Adrenal gland (tissue), 9 donors: ENCODE measurements at regions not wholly inside any gene's neighbourhood (a gene's known extent, or its start where the extent isn't known, plus 50 kb on each side); places are given as distances from the start of the nearest gene placed in this dataset.

Experiments
- DNase-seq, 7 donors: peaks; one replicate each; pipeline ENCODE4 v3.0.0-alpha.2; 2019 to 2020
- H3K27ac ChIP-seq, 5 donors: fragments of 200-600 bp; sonication (generic) in 4 of 5; 1 replicate in 3 of 5; 2 replicates in 2 of 5; pipeline versions ENCODE4 v1.5.1 to v1.8.0; 2016 to 2020; ENCODE audit warnings: mild to moderate bottlenecking in 1 of 5
- H3K27me3 ChIP-seq: fragments of 200-600 bp; 2 replicates; pipeline ENCODE4 v1.8.0; 2021
- H3K36me3 ChIP-seq, 2 donors: fragments of 200-600 bp; replicated peaks in 1 of 2; 1 replicate in 1 of 2; 2 replicates in 1 of 2; pipeline versions ENCODE4 v1.5.1 to v1.8.0; 2018 to 2022
- H3K4me1 ChIP-seq, 2 donors: fragments of 200-600 bp; replicated peaks in 1 of 2; 1 replicate in 1 of 2; 2 replicates in 1 of 2; pipeline versions ENCODE4 v1.5.1 to v1.8.0; 2018 to 2021
- H3K4me3 ChIP-seq, 4 donors: fragments of 200-600 bp; sonication (generic) in 3 of 4; one replicate each; pipeline ENCODE4 v1.5.1; 2016 to 2018
- H3K9me3 ChIP-seq, 3 donors: fragments of 200-600 bp; sonication (generic) in 1 of 3; replicated peaks in 1 of 3; 1 replicate in 2 of 3; 2 replicates in 1 of 3; pipeline versions ENCODE4 v1.5.1 to v1.8.0; 2016 to 2021
- CTCF ChIP-seq, 6 experiments: fragments of 450-650 bp in 4 of 6; fragments of 200-600 bp in 2 of 6; sonication (generic) in 1 of 6; IDR thresholded peaks; 1 replicate in 5 of 6; 2 replicates in 1 of 6; pipeline versions ENCODE4 v1.5.1 to v1.8.0; 2016 to 2021; ENCODE audit warnings: antibody characterized with exemption in 6 of 6, mild to moderate bottlenecking in 2 of 6, moderate library complexity in 1 of 6
- POLR2A ChIP-seq, 2 donors: fragments of 450-650 bp; IDR thresholded peaks; one replicate each; pipeline ENCODE4 v1.6.1; 2017; ENCODE audit warnings: antibody characterized with exemption in 2 of 2, mild to moderate bottlenecking in 2 of 2, moderate library complexity in 1 of 2
- WGBS, 4 donors: extraction: QIAGEN DNeasy Blood & Tissue Kit in 2 of 4; methylation state at CpG; one replicate each; pipeline versions ENCODE4 v1.1.5 to v1.1.7; 2013 to 2017; 5-methylcytosine and 5-hydroxymethylcytosine counted together
- intact Hi-C, 2 donors: fragments of 100-400 bp; cut with DNase I; formaldehyde crosslinking; loops; one replicate each; pipeline versions ENCODE4 v1.14.1 to v1.15.0; 2022 to 2023
- donor health status: healthy with polysubstance abuse.
- donor health status: Bipolar disorder and iron deficiency.
- donor health status: DM: yes; HTN: yes; CAD: no.
- donor health status: DM: no; HTN: no; CAD: no.
- donor health status: DM: no; HTN: no; CAD: no.

GRCh38 chr3:18223974-18224373 is 201.2 kb downstream of the SATB1 start:
- 64 to 75% (median 71%) methylated on average over 6 of the region's 6 CpGs for WGBS, 4 donors
- Histone ChIP-seq H3K4me3 (no peak overlapping the region), H3K4me1 (no peaks in the 10 kb centered on the region), H3K27me3 (no peaks in the 10 kb centered on the region), H3K27ac (no peak overlapping the region), H3K36me3 (no peaks in the 10 kb centered on the region), H3K9me3 (no peaks in the 10 kb centered on the region)
- DNase-seq, result no peak
- intact Hi-C loops, result no loop called here
- no peak for TF ChIP-seq POLR2A (IDR thresholded peaks at IDR 0.05)
- TF ChIP-seq CTCF (IDR thresholded peaks at IDR 0.05), result no peak

GRCh38 chr3:18223571-18223970 is 201.6 kb downstream of the SATB1 start:
- H3K36me3 ChIP-seq, result no peaks in the 10 kb centered on the region
- no peak overlapping the region for H3K27ac ChIP-seq
- H3K27me3 ChIP-seq, result no peaks in the 10 kb centered on the region
- H3K4me1 ChIP-seq, result no peaks in the 10 kb centered on the region
- intact Hi-C loops, result no loop called here
- TF ChIP-seq POLR2A (IDR thresholded peaks at IDR 0.05), result no peak
- no peak for TF ChIP-seq CTCF (IDR thresholded peaks at IDR 0.05)
- no peaks in the 10 kb centered on the region for H3K9me3 ChIP-seq
- H3K4me3 ChIP-seq, result no peak overlapping the region
- no peak for DNase-seq
- WGBS, 4 donors, result 32 to 41% (median 37%) methylated on average over 2 of the region's 2 CpGs

GRCh38 chr3:18222686-18223085 is 202.5 kb downstream of the SATB1 start:
- WGBS, 4 donors, result 36 to 72% (median 55%) methylated on average over 4 of the region's 4 CpGs

GRCh38 chr3:18217507-18218174 is 207.5 kb downstream of the SATB1 start:
- Histone ChIP-seq H3K4me1 (no peaks in the 10 kb centered on the region), H3K36me3 (no peaks in the 10 kb centered on the region), H3K27me3 (no peaks in the 10 kb centered on the region), H3K9me3 (no peaks in the 10 kb centered on the region), H3K27ac (no peak overlapping the region), H3K4me3 (no peak overlapping the region)
- DNase-seq, result no peak
- TF ChIP-seq POLR2A (IDR thresholded peaks at IDR 0.05), result no peak
- TF ChIP-seq CTCF (IDR thresholded peaks at IDR 0.05), result no peak
- WGBS, 4 donors, result 62 to 68% (median 64%) methylated on average over 7 of the region's 7 CpGs
- intact Hi-C loops, result no loop called here

More at GRCh38 chr3:18222686-18223085, 202.5 kb downstream of the SATB1 start:
- Histone ChIP-seq H3K4me1 (no peaks in the 10 kb centered on the region), H3K4me3 (no peak overlapping the region), H3K36me3 (no peaks in the 10 kb centered on the region), H3K9me3 (no peaks in the 10 kb centered on the region), H3K27me3 (no peaks in the 10 kb centered on the region), H3K27ac (no peak overlapping the region)
- no peak for TF ChIP-seq POLR2A (IDR thresholded peaks at IDR 0.05)
- no peak for TF ChIP-seq CTCF (IDR thresholded peaks at IDR 0.05)
- intact Hi-C loops, result no loop called here
- DNase-seq, result no peak
